IPS-15b (cell line): ENCODE measurements at regions not wholly inside any gene's neighbourhood (a gene's known extent, or its start where the extent isn't known, plus 50 kb on each side); places are given as distances from the start of the nearest gene placed in this dataset.

Experiments
- H3K27me3 ChIP-seq: one replicate; pipeline ENCODE4 v1.6.1; 2013; ENCODE audit warnings: low read length; ENCODE audit not compliant: control insufficient read depth, insufficient read depth
- H3K36me3 ChIP-seq: one replicate; pipeline ENCODE4 v1.6.1; 2013; ENCODE audit warnings: low read length; ENCODE audit not compliant: control insufficient read depth, insufficient read depth
- H3K4me1 ChIP-seq: one replicate; pipeline ENCODE4 v1.6.1; 2013; ENCODE audit warnings: mild to moderate bottlenecking, low read length; ENCODE audit not compliant: control insufficient read depth, insufficient read depth
- H3K4me3 ChIP-seq: one replicate; pipeline ENCODE4 v1.5.1; 2013; ENCODE audit warnings: low read depth, low read length
- H3K9ac ChIP-seq: one replicate; pipeline ENCODE4 v1.6.1; 2013; ENCODE audit warnings: low read depth, mild to moderate bottlenecking, low read length
- H3K9me3 ChIP-seq: one replicate; pipeline ENCODE4 v1.6.1; 2013; ENCODE audit warnings: mild to moderate bottlenecking, low read length; ENCODE audit not compliant: control insufficient read depth, insufficient read depth

DNA sequence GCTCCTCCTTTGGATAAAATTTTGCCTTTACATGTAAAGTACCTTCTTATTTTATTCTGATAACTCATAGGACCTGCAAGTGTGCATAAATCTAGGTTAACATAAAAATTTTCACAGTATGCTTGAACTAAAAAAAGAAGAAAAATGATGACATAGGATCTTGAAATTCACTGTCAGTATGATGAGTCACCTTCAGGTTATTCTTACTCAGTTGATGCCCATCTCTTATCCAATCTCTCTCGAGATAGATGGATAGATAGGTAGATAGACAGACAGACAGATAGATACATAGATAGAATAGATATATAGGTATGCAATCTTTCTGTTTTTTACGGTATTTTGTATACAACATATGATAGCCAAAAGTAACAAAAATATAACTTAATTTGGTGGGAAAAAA lies 485.5 kb downstream of the NAF1 start:
- no peaks in the 10 kb centered on the region for H3K9me3 ChIP-seq
- H3K9ac ChIP-seq = no peak overlapping the region
- H3K4me3 ChIP-seq = no peak overlapping the region
- H3K27me3 ChIP-seq = no peaks in the 10 kb centered on the region
- H3K4me1 ChIP-seq = no peaks in the 10 kb centered on the region
- H3K36me3 ChIP-seq = no peaks in the 10 kb centered on the region

DNA sequence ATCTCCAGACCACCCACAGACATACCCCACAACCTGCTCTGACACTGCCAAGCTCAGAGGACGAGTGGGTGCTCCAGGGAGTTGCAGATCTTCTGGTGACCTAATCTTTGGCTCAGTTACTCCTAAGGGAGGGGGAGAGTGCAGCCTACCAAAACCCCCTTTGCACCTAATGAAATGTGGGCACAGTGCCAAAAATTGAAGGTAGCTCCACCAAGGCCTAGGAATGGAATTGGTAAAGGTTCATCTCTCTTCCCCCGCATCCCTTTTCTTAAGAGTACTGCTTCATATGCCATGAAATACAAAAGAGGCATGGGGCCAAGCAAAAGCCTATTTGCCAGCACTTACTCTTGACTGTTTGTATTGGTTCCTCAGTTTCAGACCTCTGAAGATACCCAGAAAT lies 491.0 kb downstream of the NAF1 start:
- H3K36me3 ChIP-seq = no peaks in the 10 kb centered on the region
- no peaks in the 10 kb centered on the region for H3K4me1 ChIP-seq
- no peaks in the 10 kb centered on the region for H3K27me3 ChIP-seq
- no peak overlapping the region for H3K9ac ChIP-seq
- no peak overlapping the region for H3K4me3 ChIP-seq
- H3K9me3 ChIP-seq = no peaks in the 10 kb centered on the region

DNA sequence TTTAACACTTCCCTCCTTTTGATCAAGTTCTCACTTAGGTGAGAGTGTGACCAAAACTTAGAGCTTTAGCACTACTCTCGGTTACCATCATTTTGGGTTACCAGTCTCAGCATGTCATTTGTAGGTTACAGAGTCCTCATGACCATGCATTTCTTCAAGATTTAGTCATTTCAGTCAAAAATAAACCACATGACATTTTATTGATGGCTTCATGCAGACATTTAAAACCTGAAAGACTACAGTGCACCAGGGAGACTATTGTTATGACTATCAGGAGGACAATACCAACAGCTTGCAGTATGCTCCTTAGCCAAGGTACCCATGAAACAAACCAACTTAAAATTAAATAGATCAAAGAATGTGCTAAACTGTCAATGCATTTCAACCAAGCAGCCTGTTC lies 498.1 kb upstream of the FSTL5 start:
- Histone ChIP-seq H3K27me3 (no peaks in the 10 kb centered on the region), H3K9ac (no peak overlapping the region), H3K9me3 (no peaks in the 10 kb centered on the region), H3K4me1 (no peaks in the 10 kb centered on the region), H3K36me3 (no peaks in the 10 kb centered on the region), H3K4me3 (peak overlapping the region; percentile 2)

DNA sequence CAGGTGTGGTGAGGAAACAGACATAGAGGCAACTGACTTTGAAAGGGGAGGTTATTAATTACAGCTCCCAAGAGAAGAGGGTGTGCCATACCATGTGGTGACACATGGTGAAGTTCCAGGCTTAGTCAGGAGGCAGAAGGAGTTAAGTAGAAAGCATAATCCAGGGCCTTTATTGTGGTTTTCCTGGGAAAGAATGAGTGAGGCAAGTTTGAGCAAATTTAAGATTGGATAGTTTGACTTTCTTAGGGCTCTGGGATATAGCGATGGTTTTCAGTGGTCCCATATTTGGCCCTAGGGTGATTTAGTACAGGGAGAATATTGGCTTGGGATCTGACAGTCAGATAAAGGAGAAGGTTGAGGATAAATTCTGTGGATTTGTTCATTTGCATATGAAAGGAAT lies 495.9 kb upstream of the FSTL5 start:
- Histone ChIP-seq H3K27me3 (no peaks in the 10 kb centered on the region), H3K9me3 (no peaks in the 10 kb centered on the region), H3K4me3 (no peak overlapping the region), H3K4me1 (peaks cover 2% of the 10 kb centered on the region), H3K9ac (no peak overlapping the region), H3K36me3 (no peaks in the 10 kb centered on the region)

DNA sequence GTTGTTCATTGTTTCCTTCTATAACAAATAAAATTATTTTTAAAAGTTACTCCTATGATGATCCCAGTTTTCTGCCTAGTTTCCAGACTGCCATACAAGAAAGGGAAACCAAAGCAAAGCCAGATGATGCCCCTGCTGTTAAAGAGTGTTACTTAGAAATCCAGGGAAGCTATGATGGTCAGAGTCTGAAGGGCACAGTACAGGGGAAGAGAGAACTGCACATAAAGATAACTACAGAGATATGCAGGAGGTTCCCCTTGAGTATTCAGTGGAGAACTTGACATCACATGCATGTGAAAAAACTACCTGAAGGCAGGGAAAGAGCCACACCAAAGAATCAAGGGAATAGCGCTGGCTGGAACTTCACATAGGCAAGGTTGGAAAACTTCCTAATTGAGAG lies 494.2 kb upstream of the FSTL5 start:
- H3K27me3 ChIP-seq = no peaks in the 10 kb centered on the region
- peaks cover 2% of the 10 kb centered on the region for H3K4me1 ChIP-seq
- H3K36me3 ChIP-seq = no peaks in the 10 kb centered on the region
- no peak overlapping the region for H3K9ac ChIP-seq
- no peaks in the 10 kb centered on the region for H3K9me3 ChIP-seq
- H3K4me3 ChIP-seq = no peak overlapping the region

DNA sequence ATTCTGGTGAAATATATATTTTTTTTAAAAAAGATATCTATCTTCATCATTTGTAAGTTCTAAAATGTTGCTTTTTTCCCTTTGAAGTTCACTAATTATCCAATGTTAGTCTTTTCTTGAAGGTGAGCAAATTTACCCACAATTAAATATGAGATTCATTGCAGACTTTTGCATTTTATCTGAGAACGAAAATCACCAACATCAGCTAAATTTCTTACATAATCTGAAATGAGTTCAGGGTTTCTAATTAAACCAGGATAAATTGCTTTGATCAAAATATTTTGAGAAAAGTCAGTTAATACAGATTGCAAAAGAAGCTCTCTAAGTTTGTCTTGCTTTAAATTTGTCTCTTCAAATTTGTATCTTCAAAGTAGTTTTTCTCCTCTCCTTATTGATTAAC lies 486.4 kb upstream of the FSTL5 start:
- Histone ChIP-seq H3K9ac (no peak overlapping the region), H3K4me3 (no peak overlapping the region), H3K4me1 (no peaks in the 10 kb centered on the region), H3K36me3 (no peaks in the 10 kb centered on the region), H3K27me3 (no peaks in the 10 kb centered on the region), H3K9me3 (no peaks in the 10 kb centered on the region)

DNA sequence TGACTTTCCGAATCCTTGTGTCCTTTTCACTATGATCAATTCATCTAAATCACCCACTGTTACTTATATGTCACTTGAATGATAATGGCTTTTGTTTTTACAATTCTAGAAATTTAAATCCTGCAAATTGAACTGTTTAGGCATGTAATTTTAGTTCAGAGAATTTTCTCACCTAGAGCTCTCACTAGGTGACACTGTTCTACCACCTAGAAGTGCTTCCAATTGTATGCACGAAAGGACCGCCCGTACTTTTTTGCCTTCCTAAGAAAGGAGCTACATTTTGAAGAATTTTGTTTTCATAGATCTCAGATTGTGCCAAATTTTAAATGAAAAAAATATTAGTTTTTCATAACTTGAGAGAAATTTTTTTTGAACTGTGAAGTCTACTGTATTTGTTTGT lies 481.6 kb upstream of the FSTL5 start:
- H3K9me3 ChIP-seq = no peaks in the 10 kb centered on the region

DNA sequence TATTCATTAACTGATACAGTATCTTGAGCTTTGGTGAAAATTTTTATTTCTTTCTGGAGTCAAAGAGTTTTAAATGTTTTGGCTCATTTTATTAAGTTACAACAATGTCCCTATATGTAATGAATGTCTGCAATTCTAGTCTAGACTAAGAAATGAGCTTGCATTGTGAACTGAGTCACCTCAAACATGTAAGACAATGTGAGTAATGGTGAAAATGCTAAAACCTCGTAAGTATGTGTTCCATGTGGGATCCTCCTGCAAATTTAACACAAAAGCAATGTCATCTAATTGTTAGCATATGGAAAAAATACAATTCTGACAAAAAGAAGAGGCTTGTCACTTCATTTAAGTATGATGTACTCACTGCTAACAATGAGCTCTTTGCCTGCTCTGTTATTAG lies 480.5 kb upstream of the FSTL5 start:
- no peaks in the 10 kb centered on the region for H3K36me3 ChIP-seq
- no peak overlapping the region for H3K9ac ChIP-seq
- no peaks in the 10 kb centered on the region for H3K27me3 ChIP-seq
- H3K4me1 ChIP-seq = no peaks in the 10 kb centered on the region
- no peak overlapping the region for H3K4me3 ChIP-seq
- H3K9me3 ChIP-seq = no peaks in the 10 kb centered on the region

More for the DNA sequence above, 481.6 kb upstream of the FSTL5 start:
- Histone ChIP-seq H3K4me3 (no peak overlapping the region), H3K36me3 (no peaks in the 10 kb centered on the region), H3K4me1 (no peaks in the 10 kb centered on the region), H3K27me3 (no peaks in the 10 kb centered on the region), H3K9ac (no peak overlapping the region)

DNA sequence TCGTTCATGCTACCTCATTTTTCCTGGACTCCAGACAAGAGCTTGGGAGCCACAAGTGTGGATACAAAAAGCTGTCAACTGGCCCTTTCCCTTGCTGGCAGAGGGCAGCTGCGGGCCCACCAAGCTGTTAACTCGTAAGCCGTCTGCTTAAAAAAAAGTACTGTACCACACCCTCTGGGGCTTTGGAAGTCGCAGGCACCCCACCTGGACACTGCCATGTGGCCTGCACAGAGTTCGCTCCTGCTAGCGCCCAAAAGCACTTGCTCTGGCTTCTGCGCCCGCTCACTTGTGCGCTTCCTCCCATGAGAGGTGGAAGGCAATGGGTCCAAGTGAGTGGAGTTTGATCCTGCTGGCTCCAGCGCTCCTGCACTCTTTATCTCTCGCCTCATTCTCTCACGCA lies 476.4 kb upstream of the FSTL5 start:
- H3K4me1 ChIP-seq = no peaks in the 10 kb centered on the region
- H3K36me3 ChIP-seq = no peaks in the 10 kb centered on the region
- no peaks in the 10 kb centered on the region for H3K9me3 ChIP-seq
- no peak overlapping the region for H3K4me3 ChIP-seq
- H3K27me3 ChIP-seq = no peaks in the 10 kb centered on the region
- no peak overlapping the region for H3K9ac ChIP-seq

DNA sequence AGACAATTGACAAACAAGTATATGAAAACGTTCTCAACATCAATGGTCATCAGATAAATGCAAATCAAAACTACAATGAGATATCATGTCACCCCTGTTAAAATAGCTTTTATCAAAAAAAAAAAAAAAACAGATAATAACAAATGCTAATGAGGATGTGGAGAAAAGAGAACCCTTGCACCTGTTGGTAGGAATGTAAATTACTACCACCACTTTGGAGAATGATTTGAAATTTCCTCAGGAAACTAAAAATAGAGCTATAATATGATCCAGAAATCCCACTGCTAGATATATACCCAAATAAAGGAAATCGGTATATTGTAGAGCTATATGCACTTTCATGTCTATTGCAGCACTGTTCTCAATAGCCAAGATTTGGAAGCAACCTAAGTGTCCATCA lies 470.6 kb upstream of the FSTL5 start:
- Histone ChIP-seq H3K27me3 (no peaks in the 10 kb centered on the region), H3K4me3 (no peak overlapping the region), H3K36me3 (no peaks in the 10 kb centered on the region), H3K4me1 (no peaks in the 10 kb centered on the region), H3K9me3 (no peaks in the 10 kb centered on the region), H3K9ac (no peak overlapping the region)

DNA sequence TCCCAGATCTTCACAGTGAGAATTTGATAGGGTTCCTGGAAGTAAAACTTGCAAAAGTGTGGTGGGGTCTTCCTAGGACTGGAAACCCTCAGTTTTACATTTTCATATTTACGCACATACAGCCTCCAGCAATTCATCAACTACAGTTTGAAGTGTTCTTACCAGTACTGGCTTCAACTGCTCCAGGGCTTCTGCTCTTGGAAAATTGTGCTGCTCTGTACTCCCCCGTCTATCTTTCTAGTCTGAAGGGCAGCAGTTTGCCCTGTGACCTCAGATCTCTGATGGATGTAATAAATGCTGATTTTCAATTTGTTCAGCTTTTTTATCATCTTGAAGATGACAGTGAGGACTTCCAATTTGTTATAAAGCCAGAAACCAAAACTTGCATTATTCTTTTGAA lies 458.9 kb upstream of the FSTL5 start:
- Histone ChIP-seq H3K9ac (no peak overlapping the region), H3K9me3 (no peaks in the 10 kb centered on the region), H3K27me3 (no peaks in the 10 kb centered on the region), H3K4me1 (no peaks in the 10 kb centered on the region), H3K36me3 (no peaks in the 10 kb centered on the region), H3K4me3 (no peak overlapping the region)

DNA sequence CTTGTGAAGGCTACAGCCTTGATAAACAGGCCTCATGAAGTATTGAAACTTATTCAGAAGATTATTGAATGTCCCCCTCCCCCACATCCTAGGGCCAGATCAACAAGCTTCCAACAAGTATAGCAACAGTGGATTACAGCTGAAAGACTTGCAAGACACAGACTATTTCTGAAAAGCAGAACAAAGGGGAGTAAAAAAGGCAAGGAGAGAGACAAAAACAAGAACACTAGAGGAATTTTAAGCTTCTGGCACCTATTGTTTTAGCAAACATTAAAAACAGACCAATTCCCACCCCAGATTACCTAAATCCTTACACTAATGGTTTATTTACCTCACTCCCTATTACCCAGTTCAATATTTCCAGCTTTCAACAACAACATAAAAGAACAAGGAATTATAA lies 446.3 kb upstream of the FSTL5 start:
- no peaks in the 10 kb centered on the region for H3K36me3 ChIP-seq
- H3K4me3 ChIP-seq = no peak overlapping the region
- H3K9ac ChIP-seq = no peak overlapping the region

DNA sequence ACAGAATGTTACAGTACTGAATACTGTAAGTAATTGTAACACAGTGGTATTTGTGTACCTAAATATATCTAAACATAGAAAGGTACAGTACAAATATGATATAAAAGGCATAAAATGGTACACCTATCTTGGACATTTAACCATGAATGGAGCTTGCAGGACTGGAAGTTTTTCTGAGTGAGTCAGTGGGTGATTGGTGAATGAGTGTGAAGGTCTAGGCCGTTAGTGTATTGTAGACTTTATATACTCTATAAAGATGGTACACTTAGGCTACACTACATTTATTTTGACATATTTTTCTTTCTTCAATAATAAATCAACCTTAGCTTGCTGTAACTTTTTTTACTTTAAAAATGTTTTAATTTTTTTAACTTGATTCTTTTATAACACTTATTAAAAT lies 422.5 kb upstream of the FSTL5 start:
- H3K36me3 ChIP-seq = no peaks in the 10 kb centered on the region

More for the DNA sequence above, 446.3 kb upstream of the FSTL5 start:
- no peaks in the 10 kb centered on the region for H3K27me3 ChIP-seq
- peaks cover 7% of the 10 kb centered on the region for H3K4me1 ChIP-seq
- no peaks in the 10 kb centered on the region for H3K9me3 ChIP-seq

More for the DNA sequence above, 422.5 kb upstream of the FSTL5 start:
- no peak overlapping the region for H3K4me3 ChIP-seq
- H3K4me1 ChIP-seq = no peaks in the 10 kb centered on the region
- no peaks in the 10 kb centered on the region for H3K9me3 ChIP-seq
- no peak overlapping the region for H3K9ac ChIP-seq
- H3K27me3 ChIP-seq = no peaks in the 10 kb centered on the region
